H9 (cell line): ENCODE measurements at regions not wholly inside any gene's neighbourhood (a gene's known extent, or its start where the extent isn't known, plus 50 kb on each side); places are given as distances from the start of the nearest gene placed in this dataset.

Source experiments
- DNase-seq: peaks from one replicate; pipeline ENCODE4 v3.0.0-alpha.2; 2017
- H2AFZ ChIP-seq: one replicate; pipeline ENCODE4 v1.6.1; 2013; ENCODE audit warnings: mild to moderate bottlenecking, low read length, control low read depth, moderate library complexity
- H2AK5ac ChIP-seq: 2 replicates; pipeline ENCODE4 v1.6.1; 2013; ENCODE audit warnings: low read length, control low read depth, mixed read lengths; ENCODE audit not compliant: insufficient read length
- H2BK120ac ChIP-seq: one replicate; pipeline ENCODE4 v1.6.1; 2013; ENCODE audit warnings: low read depth, mild to moderate bottlenecking, low read length, control low read depth, inconsistent platforms; ENCODE audit not compliant: poor library complexity, severe bottlenecking
- H2BK12ac ChIP-seq: 2 replicates; pipeline ENCODE4 v1.6.1; 2013; ENCODE audit warnings: low read length, control low read depth, mixed read lengths, low read depth; ENCODE audit not compliant: insufficient read length
- H2BK15ac ChIP-seq: 2 replicates; pipeline ENCODE4 v1.6.1; 2013; ENCODE audit warnings: low read depth, low read length, control low read depth
- H2BK20ac ChIP-seq: one replicate; pipeline ENCODE4 v1.6.1; 2013; ENCODE audit warnings: low read depth, mild to moderate bottlenecking, low read length, control low read depth, inconsistent platforms; ENCODE audit not compliant: poor library complexity, severe bottlenecking
- H2BK5ac ChIP-seq: 2 replicates; pipeline ENCODE4 v1.6.1; 2013; ENCODE audit warnings: low read length, control low read depth, mixed read lengths; ENCODE audit not compliant: insufficient read length
- H3K14ac ChIP-seq: 2 replicates; pipeline ENCODE4 v1.6.1; 2013; ENCODE audit warnings: low read length, control low read depth; ENCODE audit not compliant: insufficient read depth
- H3K18ac ChIP-seq: 2 replicates; pipeline ENCODE4 v1.6.1; 2013; ENCODE audit warnings: low read depth, mild to moderate bottlenecking, mixed read lengths, low read length, control low read depth; ENCODE audit not compliant: insufficient read length
- H3K23ac ChIP-seq: 2 replicates; pipeline ENCODE4 v1.6.1; 2013; ENCODE audit warnings: low read length, control low read depth, mixed read lengths, low read depth; ENCODE audit not compliant: insufficient read length
- H3K23me2 ChIP-seq: 2 replicates; pipeline ENCODE4 v1.6.1; 2013; ENCODE audit warnings: low read depth, mild to moderate bottlenecking, mixed read lengths, low read length, control low read depth; ENCODE audit not compliant: insufficient read length, poor library complexity, severe bottlenecking
- H3K27ac ChIP-seq: 2 replicates; pipeline ENCODE4 v1.5.1; 2013; ENCODE audit warnings: low read length, control low read depth, mixed read lengths, low read depth; ENCODE audit not compliant: insufficient read length
- H3K27me3 ChIP-seq: 2 replicates; pipeline ENCODE4 v1.6.1; 2013; ENCODE audit warnings: low read length, control low read depth, inconsistent platforms; ENCODE audit not compliant: insufficient read depth
- H3K4ac ChIP-seq: 2 replicates; pipeline ENCODE4 v1.6.1; 2013; ENCODE audit warnings: low read depth, mild to moderate bottlenecking, control low read depth, inconsistent platforms, low read length, moderate library complexity
- H3K4me1 ChIP-seq: 2 replicates; pipeline ENCODE4 v1.6.1; 2013; ENCODE audit warnings: low read length, control low read depth, inconsistent platforms; ENCODE audit not compliant: insufficient read depth
- H3K4me2 ChIP-seq: 2 replicates; pipeline ENCODE4 v1.6.1; 2013; ENCODE audit warnings: low read length, control low read depth, mixed read lengths; ENCODE audit not compliant: insufficient read length, insufficient read depth
- H3K56ac ChIP-seq: 2 replicates; pipeline ENCODE4 v1.6.1; 2013; ENCODE audit warnings: low read depth, mild to moderate bottlenecking, mixed read lengths, low read length, control low read depth; ENCODE audit not compliant: insufficient read length
- H3K79me1 ChIP-seq: 2 replicates; pipeline ENCODE4 v1.6.1; 2013; ENCODE audit warnings: low read depth, mild to moderate bottlenecking, moderate library complexity, low read length, control low read depth, inconsistent platforms; ENCODE audit not compliant: insufficient read depth, poor library complexity, severe bottlenecking
- H3K79me2 ChIP-seq: 2 replicates; pipeline ENCODE4 v1.6.1; 2013; ENCODE audit warnings: low read length, control low read depth, inconsistent platforms; ENCODE audit not compliant: insufficient read depth
- H3K9ac ChIP-seq: 2 replicates; pipeline ENCODE4 v1.6.1; 2013; ENCODE audit warnings: low read length, control low read depth, mixed read lengths; ENCODE audit not compliant: insufficient read length; ENCODE audit errors: extremely low read depth
- H3K9me3 ChIP-seq: one replicate; pipeline ENCODE4 v1.6.1; 2013; ENCODE audit warnings: low read depth, low read length, inconsistent platforms; ENCODE audit not compliant: control insufficient read depth
- H3T11ph ChIP-seq: one replicate; pipeline ENCODE4 v1.6.1; 2013; ENCODE audit warnings: mild to moderate bottlenecking, low read length, control low read depth, inconsistent platforms
- H4K20me1 ChIP-seq: one replicate; pipeline ENCODE4 v1.6.1; 2013; ENCODE audit not compliant: control insufficient read depth, insufficient read length, insufficient read depth
- H4K5ac ChIP-seq: 2 replicates; pipeline ENCODE4 v1.6.1; 2013; ENCODE audit warnings: low read depth, mild to moderate bottlenecking, mixed read lengths, low read length, control low read depth; ENCODE audit not compliant: insufficient read length
- H4K8ac ChIP-seq: replicated peaks from 2 replicates; pipeline ENCODE4 v1.6.1; 2013; ENCODE audit warnings: low read length, control low read depth, mixed read lengths, low read depth; ENCODE audit not compliant: insufficient read length
- H4K91ac ChIP-seq: 2 replicates; pipeline ENCODE4 v1.6.1; 2013; ENCODE audit warnings: low read depth, mild to moderate bottlenecking, moderate library complexity, mixed read lengths, low read length, control low read depth; ENCODE audit not compliant: insufficient read length
- H3K27ac Mint-ChIP-seq, 3 experiments: 2 replicates in 2 of 3; 3 replicates in 1 of 3; pipeline ENCODE4 v1.8.0; 2020 to 2021; ENCODE audit warnings: mixed read lengths in 3 of 3, mild to moderate bottlenecking in 1 of 3, moderate library complexity in 1 of 3
- H3K27me3 Mint-ChIP-seq: 2 replicates; pipeline ENCODE4 v1.8.0; 2021; ENCODE audit warnings: low read depth, mild to moderate bottlenecking, moderate library complexity, mixed read lengths
- H3K36me3 Mint-ChIP-seq, 3 experiments: 2 replicates in 2 of 3; 3 replicates in 1 of 3; pipeline ENCODE4 v1.8.0; 2020 to 2021; ENCODE audit warnings: low read depth in 3 of 3, mixed read lengths in 3 of 3; ENCODE audit not compliant: insufficient read depth in 1 of 3
- H3K4me1 Mint-ChIP-seq, 2 experiments: 2 replicates each; pipeline ENCODE4 v1.8.0; 2020; ENCODE audit warnings: mixed read lengths in 2 of 2
- H3K4me3 Mint-ChIP-seq, 2 experiments: 2 replicates in 1 of 2; 3 replicates in 1 of 2; pipeline ENCODE4 v1.8.0; 2020 to 2021; ENCODE audit warnings: mild to moderate bottlenecking in 2 of 2, mixed read lengths in 2 of 2, moderate library complexity in 1 of 2
- H3K9me3 Mint-ChIP-seq, 2 experiments: 2 replicates in 1 of 2; 3 replicates in 1 of 2; pipeline ENCODE4 v1.8.0; 2020; ENCODE audit warnings: mild to moderate bottlenecking in 2 of 2, mixed read lengths in 2 of 2, moderate library complexity in 1 of 2
- WGBS: extraction: QIAGEN DNeasy Blood & Tissue Kit; methylation state at CpG from one replicate; pipeline ENCODE4 v1.1.7; 2013; ENCODE audit warnings: missing lambda C conversion rate, low lambda C conversion rate, mixed read lengths; ENCODE audit not compliant: insufficient read length; ENCODE audit errors: extremely low coverage; 5-methylcytosine and 5-hydroxymethylcytosine counted together
- TF ChIP-seq, protein P1 (sequence below): fragments of 200-600 bp; sonication (generic); conservative IDR thresholded peaks from 3 replicates; pipeline ENCODE4 v1.8.0; 2021; ENCODE audit warnings: antibody characterized with exemption, mild to moderate bottlenecking

DNA sequence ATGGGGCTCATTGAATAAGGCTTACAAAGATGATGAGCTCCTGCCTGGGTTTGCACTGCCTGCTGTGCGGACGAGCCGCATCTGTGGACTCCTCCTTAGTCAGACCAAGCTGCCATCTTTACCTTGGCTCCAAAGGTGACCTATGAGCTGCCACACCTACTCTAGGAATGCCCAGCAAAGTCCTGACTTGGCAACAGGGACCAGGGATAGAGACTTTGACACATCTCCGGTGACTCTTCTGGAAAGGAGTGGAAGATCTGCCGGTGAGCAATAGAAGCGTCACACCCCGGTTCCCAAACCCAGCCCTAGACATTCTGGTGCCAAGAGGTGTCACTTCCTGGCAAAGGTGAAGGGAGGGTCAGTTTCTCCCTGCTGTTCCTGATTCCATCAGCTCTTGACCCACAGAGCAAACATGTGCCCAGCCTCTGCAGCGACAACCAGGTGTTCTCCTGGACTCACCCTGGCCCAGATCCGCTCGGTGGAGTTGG, 50.2 kb upstream of the GTF3A start:
- Histone ChIP-seq H2BK5ac (no peak overlapping the region), H3K4me2 (no peak overlapping the region), H4K8ac (no peak overlapping the region), H3T11ph (no peak overlapping the region), H3K56ac (no peak overlapping the region), H3K27me3 (no peaks in the 10 kb centered on the region), H2BK12ac (no peak overlapping the region), H3K9me3 (no peaks in the 10 kb centered on the region), H2AK5ac (no peak overlapping the region), H3K27ac (no peak overlapping the region), H3K4me1 (no peaks in the 10 kb centered on the region; the same call in 1 of the 2 replicates), H2BK120ac (no peak overlapping the region), H2BK20ac (no peak overlapping the region), H3K9ac (no peak overlapping the region), H4K91ac (no peak overlapping the region), H3K79me2 (no peaks in the 10 kb centered on the region), H3K14ac (no peak overlapping the region), H3K79me1 (no peaks in the 10 kb centered on the region), H3K18ac (no peak overlapping the region), H4K20me1 (no peaks in the 10 kb centered on the region), H2AFZ (no peak overlapping the region), H3K4ac (no peak overlapping the region), H4K5ac (no peak overlapping the region), H3K23me2 (no peaks in the 10 kb centered on the region), H3K23ac (no peak overlapping the region), H2BK15ac (no peak overlapping the region)
- H3K4me1 Mint-ChIP-seq: peaks cover 15 to 17% of the 10 kb centered on the region in 2 experiments
- no peaks in the 10 kb centered on the region; a peak in 1 of 7 replicates for H3K36me3 Mint-ChIP-seq
- no peak overlapping the region for H3K4me3 Mint-ChIP-seq
- WGBS: no CpG with 5 or more reads among the region's 10 CpGs
- no peak for DNase-seq
- H3K27me3 Mint-ChIP-seq: peaks cover 47% of the 10 kb centered on the region
- H3K9me3 Mint-ChIP-seq: peaks cover 4 to 9% of the 10 kb centered on the region in 2 experiments; a peak in 3 of 5 replicates
- TF ChIP-seq, protein P1, sequence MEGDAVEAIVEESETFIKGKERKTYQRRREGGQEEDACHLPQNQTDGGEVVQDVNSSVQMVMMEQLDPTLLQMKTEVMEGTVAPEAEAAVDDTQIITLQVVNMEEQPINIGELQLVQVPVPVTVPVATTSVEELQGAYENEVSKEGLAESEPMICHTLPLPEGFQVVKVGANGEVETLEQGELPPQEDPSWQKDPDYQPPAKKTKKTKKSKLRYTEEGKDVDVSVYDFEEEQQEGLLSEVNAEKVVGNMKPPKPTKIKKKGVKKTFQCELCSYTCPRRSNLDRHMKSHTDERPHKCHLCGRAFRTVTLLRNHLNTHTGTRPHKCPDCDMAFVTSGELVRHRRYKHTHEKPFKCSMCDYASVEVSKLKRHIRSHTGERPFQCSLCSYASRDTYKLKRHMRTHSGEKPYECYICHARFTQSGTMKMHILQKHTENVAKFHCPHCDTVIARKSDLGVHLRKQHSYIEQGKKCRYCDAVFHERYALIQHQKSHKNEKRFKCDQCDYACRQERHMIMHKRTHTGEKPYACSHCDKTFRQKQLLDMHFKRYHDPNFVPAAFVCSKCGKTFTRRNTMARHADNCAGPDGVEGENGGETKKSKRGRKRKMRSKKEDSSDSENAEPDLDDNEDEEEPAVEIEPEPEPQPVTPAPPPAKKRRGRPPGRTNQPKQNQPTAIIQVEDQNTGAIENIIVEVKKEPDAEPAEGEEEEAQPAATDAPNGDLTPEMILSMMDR: no peak
- no peak overlapping the region for H3K27ac Mint-ChIP-seq
